HepG2 (cell line): ENCODE measurements at regions not wholly inside any gene's neighbourhood (a gene's known extent, or its start where the extent isn't known, plus 50 kb on each side); places are given as distances from the start of the nearest gene placed in this dataset.

Experiments used
- EP300 ChIP-seq, 3 experiments: sonication (generic) in 1 of 3; formaldehyde crosslinking in 1 of 3; IDR thresholded peaks; 2 replicates each; pipeline versions ENCODE4 v1.5.1 to v1.6.1; 2011 to 2020; ENCODE audit warnings: low read depth in 2 of 3, low read length in 2 of 3, borderline replicate concordance in 1 of 3, improper control_type of control experiment in 1 of 3, mild to moderate bottlenecking in 1 of 3, missing genetic modification reagents in 1 of 3, moderate library complexity in 1 of 3
- ZNF672 ChIP-seq: sonication (generic); formaldehyde crosslinking; IDR thresholded peaks from 2 replicates; pipeline ENCODE4 v1.8.1; 2022; ENCODE audit warnings: missing genetic modification reagents
- ZNF703 ChIP-seq: sonication (generic); formaldehyde crosslinking; IDR thresholded peaks from 2 replicates; pipeline ENCODE4 v1.5.1; 2020; ENCODE audit warnings: missing genetic modification reagents, mild to moderate bottlenecking, moderate library complexity, borderline replicate concordance
- TF ChIP-seq, protein P1 (sequence below): sonication (generic); formaldehyde crosslinking; IDR thresholded peaks from 2 replicates; pipeline ENCODE4 v1.9.0; 2021; ENCODE audit warnings: mild to moderate bottlenecking, missing genetic modification reagents
- TF ChIP-seq, protein P2 (sequence below): sonication (generic); formaldehyde crosslinking; IDR thresholded peaks from 2 replicates; pipeline ENCODE4 v1.5.0; 2020; ENCODE audit warnings: mild to moderate bottlenecking, missing genetic modification reagents
- TF ChIP-seq, protein P3 (sequence below): sonication (generic); formaldehyde crosslinking; IDR thresholded peaks from 2 replicates; pipeline ENCODE4 v1.5.1; 2020; ENCODE audit warnings: mild to moderate bottlenecking, missing genetic modification reagents, borderline replicate concordance

DNA sequence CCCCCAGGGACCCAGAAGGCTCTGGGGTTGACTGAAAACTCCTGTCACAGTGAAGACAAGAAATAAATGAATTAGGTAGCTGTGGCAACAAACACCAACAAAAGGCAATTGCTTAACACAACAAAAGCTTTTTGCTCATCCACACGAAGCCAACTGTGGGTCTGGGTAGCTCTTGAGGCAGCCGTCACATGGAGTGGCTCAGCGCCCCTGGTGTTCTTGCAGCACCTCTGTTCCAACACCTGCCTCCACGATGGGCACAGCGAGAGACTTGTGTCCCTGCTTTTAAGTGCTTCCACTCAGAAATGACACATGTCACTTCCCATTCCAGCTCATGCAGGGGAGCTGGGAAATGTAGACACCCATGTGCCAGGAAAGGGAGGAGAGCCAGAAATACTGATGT, 364.5 kb upstream of the DUSP10 start (continued):
- TF ChIP-seq, protein P1, sequence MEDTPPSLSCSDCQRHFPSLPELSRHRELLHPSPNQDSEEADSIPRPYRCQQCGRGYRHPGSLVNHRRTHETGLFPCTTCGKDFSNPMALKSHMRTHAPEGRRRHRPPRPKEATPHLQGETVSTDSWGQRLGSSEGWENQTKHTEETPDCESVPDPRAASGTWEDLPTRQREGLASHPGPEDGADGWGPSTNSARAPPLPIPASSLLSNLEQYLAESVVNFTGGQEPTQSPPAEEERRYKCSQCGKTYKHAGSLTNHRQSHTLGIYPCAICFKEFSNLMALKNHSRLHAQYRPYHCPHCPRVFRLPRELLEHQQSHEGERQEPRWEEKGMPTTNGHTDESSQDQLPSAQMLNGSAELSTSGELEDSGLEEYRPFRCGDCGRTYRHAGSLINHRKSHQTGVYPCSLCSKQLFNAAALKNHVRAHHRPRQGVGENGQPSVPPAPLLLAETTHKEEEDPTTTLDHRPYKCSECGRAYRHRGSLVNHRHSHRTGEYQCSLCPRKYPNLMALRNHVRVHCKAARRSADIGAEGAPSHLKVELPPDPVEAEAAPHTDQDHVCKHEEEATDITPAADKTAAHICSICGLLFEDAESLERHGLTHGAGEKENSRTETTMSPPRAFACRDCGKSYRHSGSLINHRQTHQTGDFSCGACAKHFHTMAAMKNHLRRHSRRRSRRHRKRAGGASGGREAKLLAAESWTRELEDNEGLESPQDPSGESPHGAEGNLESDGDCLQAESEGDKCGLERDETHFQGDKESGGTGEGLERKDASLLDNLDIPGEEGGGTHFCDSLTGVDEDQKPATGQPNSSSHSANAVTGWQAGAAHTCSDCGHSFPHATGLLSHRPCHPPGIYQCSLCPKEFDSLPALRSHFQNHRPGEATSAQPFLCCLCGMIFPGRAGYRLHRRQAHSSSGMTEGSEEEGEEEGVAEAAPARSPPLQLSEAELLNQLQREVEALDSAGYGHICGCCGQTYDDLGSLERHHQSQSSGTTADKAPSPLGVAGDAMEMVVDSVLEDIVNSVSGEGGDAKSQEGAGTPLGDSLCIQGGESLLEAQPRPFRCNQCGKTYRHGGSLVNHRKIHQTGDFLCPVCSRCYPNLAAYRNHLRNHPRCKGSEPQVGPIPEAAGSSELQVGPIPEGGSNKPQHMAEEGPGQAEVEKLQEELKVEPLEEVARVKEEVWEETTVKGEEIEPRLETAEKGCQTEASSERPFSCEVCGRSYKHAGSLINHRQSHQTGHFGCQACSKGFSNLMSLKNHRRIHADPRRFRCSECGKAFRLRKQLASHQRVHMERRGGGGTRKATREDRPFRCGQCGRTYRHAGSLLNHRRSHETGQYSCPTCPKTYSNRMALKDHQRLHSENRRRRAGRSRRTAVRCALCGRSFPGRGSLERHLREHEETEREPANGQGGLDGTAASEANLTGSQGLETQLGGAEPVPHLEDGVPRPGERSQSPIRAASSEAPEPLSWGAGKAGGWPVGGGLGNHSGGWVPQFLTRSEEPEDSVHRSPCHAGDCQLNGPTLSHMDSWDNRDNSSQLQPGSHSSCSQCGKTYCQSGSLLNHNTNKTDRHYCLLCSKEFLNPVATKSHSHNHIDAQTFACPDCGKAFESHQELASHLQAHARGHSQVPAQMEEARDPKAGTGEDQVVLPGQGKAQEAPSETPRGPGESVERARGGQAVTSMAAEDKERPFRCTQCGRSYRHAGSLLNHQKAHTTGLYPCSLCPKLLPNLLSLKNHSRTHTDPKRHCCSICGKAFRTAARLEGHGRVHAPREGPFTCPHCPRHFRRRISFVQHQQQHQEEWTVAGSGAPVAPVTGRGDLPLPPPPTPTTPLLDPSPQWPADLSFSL (CRISPR knock-in tag): no peak
- TF ChIP-seq EP300 (IDR thresholded peaks at IDR 0.05; ENCODE audit: low read depth in 2 of 2, low read length in 2 of 2) (no peak), EP300 (CRISPR knock-in tag; IDR thresholded peaks at IDR 0.05; ENCODE audit: borderline replicate concordance) (no peak), ZNF672 (no peak), ZNF703 (no peak)
- TF ChIP-seq, protein P2, sequence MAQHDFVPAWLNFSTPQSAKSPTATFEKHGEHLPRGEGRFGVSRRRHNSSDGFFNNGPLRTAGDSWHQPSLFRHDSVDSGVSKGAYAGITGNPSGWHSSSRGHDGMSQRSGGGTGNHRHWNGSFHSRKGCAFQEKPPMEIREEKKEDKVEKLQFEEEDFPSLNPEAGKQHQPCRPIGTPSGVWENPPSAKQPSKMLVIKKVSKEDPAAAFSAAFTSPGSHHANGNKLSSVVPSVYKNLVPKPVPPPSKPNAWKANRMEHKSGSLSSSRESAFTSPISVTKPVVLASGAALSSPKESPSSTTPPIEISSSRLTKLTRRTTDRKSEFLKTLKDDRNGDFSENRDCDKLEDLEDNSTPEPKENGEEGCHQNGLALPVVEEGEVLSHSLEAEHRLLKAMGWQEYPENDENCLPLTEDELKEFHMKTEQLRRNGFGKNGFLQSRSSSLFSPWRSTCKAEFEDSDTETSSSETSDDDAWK (CRISPR knock-in tag): no peak
- TF ChIP-seq, protein P3, sequence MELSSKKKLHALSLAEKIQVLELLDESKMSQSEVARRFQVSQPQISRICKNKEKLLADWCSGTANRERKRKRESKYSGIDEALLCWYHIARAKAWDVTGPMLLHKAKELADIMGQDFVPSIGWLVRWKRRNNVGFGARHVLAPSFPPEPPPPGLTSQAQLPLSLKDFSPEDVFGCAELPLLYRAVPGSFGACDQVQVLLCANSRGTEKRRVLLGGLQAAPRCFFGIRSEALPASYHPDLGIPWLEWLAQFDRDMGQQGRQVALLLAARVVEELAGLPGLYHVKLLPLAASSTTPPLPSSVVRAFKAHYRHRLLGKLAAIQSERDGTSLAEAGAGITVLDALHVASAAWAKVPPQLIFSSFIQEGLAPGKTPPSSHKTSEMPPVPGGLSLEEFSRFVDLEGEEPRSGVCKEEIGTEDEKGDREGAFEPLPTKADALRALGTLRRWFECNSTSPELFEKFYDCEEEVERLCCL: no peak
